Stimulated activated CD8-positive, alpha-beta memory T cell treated with anti-CD3 and anti-CD28 coated beads, Interleukin-4, amount 100 ng/mL, for 4 hours (primary cell): ENCODE measurements at regions not wholly inside any gene's neighbourhood (a gene's known extent, or its start where the extent isn't known, plus 50 kb on each side); places are given as distances from the start of the nearest gene placed in this dataset.
A peak's percentile ranks its signal among the peaks of the same experiment; 100 is the strongest.

ENCODE experiments used
- DNase-seq, 2 donors: peaks; one replicate each; pipeline ENCODE4 v3.0.0-alpha.2; 2020; ENCODE audit warnings: low read depth in 2 of 2, low spot score in 1 of 2

DNA sequence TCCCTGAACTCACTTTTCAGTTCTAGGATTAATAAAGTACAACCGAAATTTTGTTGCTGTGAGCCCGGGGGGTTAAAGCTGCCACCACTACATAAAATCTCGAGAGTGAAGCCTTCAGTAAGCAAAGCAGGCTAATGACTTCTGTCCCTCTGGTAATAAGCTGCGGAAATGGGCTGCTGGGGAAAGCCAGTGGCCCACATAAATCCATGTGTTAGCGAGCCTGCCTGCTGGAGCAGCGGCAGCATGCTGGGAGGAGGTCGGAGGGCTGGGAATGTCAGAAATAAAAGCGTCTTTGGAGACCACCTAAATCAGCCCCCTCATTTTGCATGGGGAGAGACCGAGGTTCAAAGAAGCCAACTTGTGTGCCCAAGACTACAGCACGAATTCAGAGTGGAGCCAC lies 371.7 kb downstream of the TNS1 start:
- no peak for DNase-seq

- DNase-seq, result no peak
Measured at GRCh38 chr2:217629347-217629746, 373.4 kb downstream of the TNS1 start.

DNA sequence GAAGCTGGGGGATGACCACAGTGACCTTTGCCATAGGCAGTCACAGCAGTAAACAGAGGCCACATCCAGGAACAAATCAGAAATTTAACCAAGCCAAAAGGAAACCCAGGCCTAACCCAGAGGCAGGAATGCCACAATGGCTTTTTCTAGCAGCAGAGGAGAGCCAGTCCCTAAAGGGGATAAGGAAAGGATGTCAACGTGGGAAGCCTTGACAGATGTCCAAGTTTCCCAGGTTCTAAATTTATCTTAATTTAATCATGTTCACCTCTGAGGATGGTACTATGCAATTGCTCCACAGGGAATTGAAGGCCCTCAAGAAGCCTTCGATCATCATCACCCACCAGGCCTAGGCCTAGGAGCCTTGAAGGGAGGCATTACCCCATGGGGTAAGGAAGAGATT lies 374.7 kb downstream of the TNS1 start:
- no peak for DNase-seq

DNA sequence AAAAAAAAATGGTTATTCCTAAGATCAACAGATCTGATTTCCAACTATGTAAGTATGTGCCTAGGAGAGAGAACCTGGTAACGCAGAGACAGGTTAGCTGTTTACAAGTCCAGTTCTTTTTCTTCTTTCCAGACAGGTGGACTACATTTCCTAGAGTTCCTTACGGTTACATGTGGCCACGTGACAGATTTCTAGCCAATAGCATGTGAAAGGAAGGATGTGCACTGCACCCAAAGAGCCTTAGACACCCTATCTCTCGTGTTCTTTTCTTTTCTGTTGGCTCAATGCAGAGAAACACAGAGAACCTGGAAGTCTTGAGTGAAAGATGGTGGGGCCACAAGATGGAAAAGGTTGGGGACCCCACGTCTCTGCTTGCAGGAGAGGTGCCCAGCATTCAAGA lies 375.9 kb downstream of the TNS1 start:
- DNase-seq, result no peak

DNA sequence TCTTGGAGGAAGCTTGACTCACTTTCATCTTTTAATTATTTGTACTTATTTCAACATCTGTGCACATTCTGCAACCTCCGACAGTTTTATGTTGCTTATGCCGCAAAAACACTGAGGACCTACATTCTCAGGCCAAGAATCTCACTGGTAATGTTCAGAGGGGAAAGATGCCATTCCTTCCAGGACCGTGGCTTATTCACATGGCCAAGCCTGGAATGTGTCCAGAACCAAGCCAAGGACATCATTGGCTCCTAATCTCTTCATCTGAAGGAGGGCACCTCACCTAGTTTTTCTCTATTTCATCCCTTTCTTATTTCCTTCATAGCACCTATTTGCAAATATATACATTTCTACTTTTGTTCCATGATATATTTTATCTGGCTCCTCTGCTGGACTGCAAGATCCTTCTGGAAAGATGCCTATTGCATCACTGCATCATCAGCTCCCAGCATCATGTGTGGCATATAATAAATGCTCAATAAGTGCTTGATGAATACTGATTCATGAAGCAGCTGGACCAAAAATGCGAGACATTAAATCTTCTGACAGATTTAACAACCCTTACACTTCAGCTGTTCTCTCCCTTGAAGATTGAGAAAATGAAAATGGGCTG lies 377.1 kb downstream of the TNS1 start:
- no peak for DNase-seq

GRCh38 chr2:217623281-217623912 lies 379.4 kb downstream of the TNS1 start:
- DNase-seq, result no peak

GRCh38 chr2:217622205-217623060 lies 380.4 kb downstream of the TNS1 start:
- no peak for DNase-seq

DNA sequence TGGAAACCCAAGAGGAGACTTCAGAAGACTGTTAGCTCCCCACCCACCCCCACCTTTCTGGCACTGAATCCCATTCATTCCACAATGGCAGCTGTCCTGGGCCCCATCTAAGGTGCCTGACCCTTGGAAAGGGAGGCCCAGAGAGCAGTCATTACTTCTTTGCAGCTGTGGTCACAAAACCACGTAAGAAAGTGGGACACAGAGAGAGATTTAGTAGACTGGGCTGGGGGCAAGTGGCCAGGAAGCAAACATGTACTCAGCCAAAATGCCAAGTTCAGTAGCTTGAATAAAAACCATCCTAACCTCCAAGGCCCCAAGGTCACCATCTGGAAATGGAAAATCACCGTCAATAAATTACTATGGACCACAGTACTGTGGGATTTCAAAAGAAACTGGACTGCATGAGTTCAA lies 381.4 kb downstream of the TNS1 start:
- no peak for DNase-seq

DNA sequence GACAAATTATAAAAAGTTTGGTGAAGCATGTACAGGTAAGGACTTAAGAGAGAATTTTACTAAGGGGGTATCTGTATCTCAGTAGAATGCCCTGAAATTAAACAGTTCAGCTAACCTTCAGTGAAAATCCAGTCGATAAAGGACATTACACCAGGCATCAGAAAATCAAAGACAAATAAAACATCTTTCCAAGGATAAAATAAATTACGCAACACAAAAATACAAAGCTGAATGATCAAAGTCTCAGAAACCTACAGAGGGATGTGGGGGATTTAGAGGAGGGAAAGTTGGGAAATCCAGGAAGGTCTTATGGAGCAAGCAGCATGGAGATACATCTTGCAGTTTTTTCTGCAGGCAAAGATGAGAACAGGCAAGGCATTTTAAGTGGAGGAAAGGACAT lies 384.1 kb downstream of the TNS1 start:
- no peak for DNase-seq

DNA sequence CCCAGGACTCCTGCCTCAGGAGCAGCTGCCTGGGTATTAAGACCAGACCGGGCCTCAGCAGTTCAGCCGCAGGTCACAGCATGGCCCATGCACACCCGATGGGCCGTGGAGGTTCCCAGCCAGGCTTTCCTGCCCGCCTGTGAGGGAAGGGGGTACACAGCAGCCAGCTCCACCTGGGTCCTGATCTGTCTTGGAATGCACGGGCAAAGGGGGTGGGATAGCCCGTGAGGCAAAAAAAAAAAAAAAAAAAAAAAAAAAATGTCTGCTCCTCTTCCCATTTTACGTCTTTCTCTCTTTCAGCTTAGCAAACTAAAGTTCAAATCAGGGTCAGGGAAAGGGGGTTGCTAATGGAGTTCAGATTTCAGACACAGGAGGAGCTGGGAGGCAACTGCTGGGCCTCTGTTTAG lies 385.2 kb downstream of the TNS1 start:
- no peak for DNase-seq

GRCh38 chr2:217616936-217617335 lies 385.9 kb downstream of the TNS1 start:
- DNase-seq, result no peak

DNA sequence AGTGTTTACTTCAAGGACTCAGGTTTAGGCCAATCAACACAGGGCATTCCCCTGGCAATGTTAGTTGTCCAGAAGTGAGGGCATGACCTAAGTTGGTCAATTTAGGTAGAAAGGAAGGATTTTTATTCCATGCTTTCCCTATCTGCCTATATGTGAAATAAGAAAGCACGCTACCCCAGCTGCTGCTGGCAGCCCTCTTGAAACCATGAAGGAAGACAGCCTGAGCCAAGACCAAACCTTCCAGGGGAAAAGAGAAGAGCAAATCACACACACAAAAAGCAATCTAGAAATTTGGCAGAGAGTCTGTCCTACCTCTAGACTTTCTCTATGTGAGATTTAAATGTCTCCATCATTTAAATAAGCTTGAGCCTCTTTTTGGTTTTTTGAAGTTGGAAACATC lies 387.6 kb downstream of the TNS1 start:
- DNase-seq, result no peak

- no peak for DNase-seq
Measured at GRCh38 chr2:217614498-217614897, 388.3 kb downstream of the TNS1 start.

GRCh38 chr2:217614096-217614495 lies 388.7 kb downstream of the TNS1 start:
- DNase-seq, result no peak

DNA sequence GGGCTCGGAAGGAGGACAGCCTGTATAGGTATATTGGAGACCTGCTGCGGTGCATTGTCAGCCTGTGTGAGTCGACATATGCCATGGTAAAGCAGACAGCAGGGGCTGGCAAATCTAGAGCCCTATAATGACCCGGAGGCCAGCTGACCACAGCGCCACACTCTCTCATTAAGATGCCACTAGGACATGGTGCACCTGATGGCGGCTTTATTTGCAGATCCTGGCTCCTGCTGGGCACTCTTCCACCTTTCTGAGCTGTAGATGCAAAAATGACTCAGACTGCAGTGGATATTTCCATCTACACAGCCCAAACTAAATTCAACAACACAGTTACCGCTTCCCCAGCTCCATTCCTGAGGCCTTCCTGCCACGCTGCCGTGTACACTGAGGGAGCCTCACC lies 389.9 kb downstream of the TNS1 start:
- no peak for DNase-seq

- DNase-seq, result no peak
Measured at GRCh38 chr2:217612211-217612610, 390.6 kb downstream of the TNS1 start.

DNA sequence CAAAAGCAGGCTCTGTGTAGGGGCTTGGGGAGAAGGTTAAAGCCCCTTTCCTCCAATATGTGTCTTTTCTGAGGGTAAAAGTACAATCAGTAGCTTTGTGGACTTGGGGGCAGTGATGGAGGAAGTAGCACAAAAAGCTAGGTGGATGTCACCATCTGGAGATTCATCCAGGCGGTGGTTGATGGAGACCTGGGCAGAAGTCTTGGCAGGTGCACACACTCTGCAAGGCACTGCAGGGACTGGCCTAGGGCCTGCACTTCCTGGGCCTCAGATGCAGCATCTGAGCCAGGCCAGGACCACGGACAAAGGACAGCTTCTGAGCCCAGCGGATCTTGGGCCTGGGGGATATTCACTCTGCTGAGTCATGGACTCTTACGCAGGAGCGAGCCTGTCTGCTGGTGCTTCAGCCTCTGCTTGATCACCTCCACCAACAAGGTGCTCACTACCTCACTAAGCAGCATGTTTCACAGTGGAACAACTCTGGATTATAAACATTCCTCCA lies 391.1 kb downstream of the TNS1 start:
- no peak for DNase-seq

GRCh38 chr2:217611056-217611455 lies 391.7 kb downstream of the TNS1 start:
- no peak for DNase-seq

- DNase-seq, result peak in 1 of 2 donors; percentile 12
Measured at GRCh38 chr2:217610401-217610814, 392.4 kb downstream of the TNS1 start.

GRCh38 chr2:217609952-217610351 lies 392.8 kb downstream of the TNS1 start:
- no peak for DNase-seq

- DNase-seq, result no peak
Measured at GRCh38 chr2:217606296-217606695, 396.5 kb downstream of the TNS1 start.

DNA sequence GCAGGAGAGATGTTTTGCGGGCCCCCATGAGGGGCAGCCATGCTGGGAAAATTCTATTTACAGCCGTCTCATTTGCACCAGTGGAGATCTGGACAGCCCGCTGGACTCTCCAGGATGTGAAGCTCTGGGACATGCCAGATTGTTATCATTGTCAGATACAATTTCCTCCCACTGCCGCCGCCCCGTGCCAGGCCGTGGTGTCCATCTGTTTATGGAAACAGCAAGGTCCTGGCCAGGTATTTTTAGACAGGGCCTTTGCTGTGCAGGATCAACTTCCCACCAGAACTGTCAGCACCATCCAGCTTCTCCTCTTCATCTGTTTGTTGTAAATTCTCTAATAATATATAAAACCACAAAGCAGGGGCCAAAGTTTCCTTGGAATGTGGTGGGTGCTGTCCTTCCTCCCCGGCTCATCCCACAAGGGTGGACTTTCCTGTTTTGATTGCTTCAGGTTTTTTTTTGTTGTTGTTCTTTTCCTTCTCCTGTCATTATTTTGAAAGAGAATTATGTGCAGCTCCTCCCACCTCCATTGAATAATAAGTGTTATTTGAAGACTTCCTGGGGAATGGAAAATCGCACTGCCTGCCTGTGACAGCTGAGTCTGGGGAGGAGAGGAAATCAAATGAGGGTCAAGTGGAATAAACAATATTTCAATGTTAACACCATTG lies 398.1 kb downstream of the TNS1 start:
- DNase-seq, result no peak
